ENCODE measurements at regions not wholly inside any gene's neighbourhood (a gene's known extent, or its start where the extent isn't known, plus 50 kb on each side); places are given as distances from the start of the nearest gene placed in this dataset.

DNA sequence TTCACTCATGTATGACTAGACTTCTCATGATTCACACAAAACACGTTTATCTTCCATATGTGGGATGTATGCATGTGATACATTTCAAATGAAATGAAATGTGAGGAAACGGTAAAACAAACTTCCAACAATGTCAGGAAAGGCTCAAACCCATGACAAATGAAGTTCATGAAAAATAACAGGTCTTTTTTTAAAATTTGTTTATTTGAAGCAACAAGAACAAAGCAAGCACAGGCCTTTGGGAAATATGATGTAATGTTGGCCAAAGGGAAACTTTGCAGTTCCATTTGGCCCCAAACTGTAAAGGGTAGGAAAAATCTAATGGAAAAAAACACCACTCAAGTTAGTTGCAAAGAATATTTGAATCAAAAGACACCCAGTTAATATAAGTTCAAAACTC lies 463.8 kb upstream of the ARGLU1 start:
- Histone ChIP-seq H3K4me1 (ENCODE audit: control insufficient read depth in 1 of 2, insufficient read depth in 2 of 2, low read depth in 1 of 2, low read length in 1 of 2) (no peaks in the 10 kb centered on the region), H3K27ac (ENCODE audit: low read depth in 2 of 2, low read length in 1 of 2) (no peak overlapping the region), H3K27me3 (ENCODE audit: insufficient read depth) (no peaks in the 10 kb centered on the region), H3F3A (replicated peaks; ENCODE audit: insufficient read depth) (no peaks in the 10 kb centered on the region), H3K4me2 (no peak overlapping the region), H3K79me2 (ENCODE audit: insufficient read depth) (no peaks in the 10 kb centered on the region), H3K9ac (no peak overlapping the region), H4K20me1 (ENCODE audit: insufficient read depth) (no peaks in the 10 kb centered on the region), H3K9me2 (no peaks in the 10 kb centered on the region), H3K9me3 (no peaks in the 10 kb centered on the region), H2AFZ (ENCODE audit: low read depth) (no peak overlapping the region), H3K36me3 (replicated peaks in 1 of 2; ENCODE audit: control insufficient read depth in 1 of 2, insufficient read depth in 2 of 2, low read length in 1 of 2) (no peaks in the 10 kb centered on the region), H3K4me3 (ENCODE audit: low read depth in 2 of 2, low read length in 1 of 2) (no peak overlapping the region)
- ChIA-PET POLR2A (no interaction called here), CTCF (no interaction called here)
- WGBS (ENCODE audit: low lambda C conversion rate), result 10% methylated on average over 2 of the region's 2 CpGs
- TF ChIP-seq, protein P1, sequence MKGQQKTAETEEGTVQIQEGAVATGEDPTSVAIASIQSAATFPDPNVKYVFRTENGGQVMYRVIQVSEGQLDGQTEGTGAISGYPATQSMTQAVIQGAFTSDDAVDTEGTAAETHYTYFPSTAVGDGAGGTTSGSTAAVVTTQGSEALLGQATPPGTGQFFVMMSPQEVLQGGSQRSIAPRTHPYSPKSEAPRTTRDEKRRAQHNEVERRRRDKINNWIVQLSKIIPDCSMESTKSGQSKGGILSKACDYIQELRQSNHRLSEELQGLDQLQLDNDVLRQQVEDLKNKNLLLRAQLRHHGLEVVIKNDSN (IDR thresholded peaks at IDR 0.05; ENCODE audit: borderline replicate concordance, low read depth), result no peak
- TF ChIP-seq POLR2AphosphoS5 (IDR thresholded peaks at IDR 0.05; ENCODE audit: low read depth, low read length), result no peak
- DNase-seq, result no peak

DNA sequence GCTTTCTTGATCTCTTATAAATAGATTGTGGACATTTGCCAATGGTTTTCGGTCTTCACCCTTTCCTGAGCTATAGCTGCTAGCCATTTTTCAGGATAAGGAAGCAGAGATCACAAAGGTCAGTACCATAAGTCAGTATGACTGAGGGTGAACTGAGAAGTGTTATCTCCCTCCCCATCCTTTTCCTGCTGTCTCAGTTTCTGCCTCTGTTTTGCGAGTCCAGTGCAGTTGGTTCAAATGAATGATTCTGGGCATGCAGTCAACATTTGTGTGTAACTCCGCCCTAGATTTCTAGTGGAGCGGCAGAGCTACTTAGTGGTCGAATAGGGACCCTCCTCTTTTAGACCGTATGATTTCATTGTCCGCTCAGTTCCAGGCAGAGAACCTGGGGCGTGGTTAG lies 460.8 kb upstream of the ARGLU1 start:
- CTCF ChIA-PET, result no interaction called here
- H3K9ac ChIP-seq, result no peak overlapping the region
- H3K9me2 ChIP-seq, result no peaks in the 10 kb centered on the region
- H3K36me3 ChIP-seq (replicated peaks in 1 of 2; ENCODE audit: control insufficient read depth in 1 of 2, insufficient read depth in 2 of 2, low read length in 1 of 2), result no peaks in the 10 kb centered on the region
- H3K4me3 ChIP-seq (ENCODE audit: low read depth in 2 of 2, low read length in 1 of 2), result no peak overlapping the region
- no peaks in the 10 kb centered on the region for H3F3A ChIP-seq (replicated peaks; ENCODE audit: insufficient read depth)
- no peaks in the 10 kb centered on the region for H3K9me3 ChIP-seq
- no peak overlapping the region for H3K27ac ChIP-seq (ENCODE audit: low read depth in 2 of 2, low read length in 1 of 2)
- TF ChIP-seq SIN3A (IDR thresholded peaks at IDR 0.05; ENCODE audit: borderline replicate concordance, low read depth, low read length), result no peak
- no peak for TF ChIP-seq MEF2A (IDR thresholded peaks at IDR 0.05; ENCODE audit: borderline replicate concordance, low read depth)
- no peak for TF ChIP-seq NRF1 (IDR thresholded peaks at IDR 0.05; ENCODE audit: low read depth, low read length)
- TF ChIP-seq, protein P2, sequence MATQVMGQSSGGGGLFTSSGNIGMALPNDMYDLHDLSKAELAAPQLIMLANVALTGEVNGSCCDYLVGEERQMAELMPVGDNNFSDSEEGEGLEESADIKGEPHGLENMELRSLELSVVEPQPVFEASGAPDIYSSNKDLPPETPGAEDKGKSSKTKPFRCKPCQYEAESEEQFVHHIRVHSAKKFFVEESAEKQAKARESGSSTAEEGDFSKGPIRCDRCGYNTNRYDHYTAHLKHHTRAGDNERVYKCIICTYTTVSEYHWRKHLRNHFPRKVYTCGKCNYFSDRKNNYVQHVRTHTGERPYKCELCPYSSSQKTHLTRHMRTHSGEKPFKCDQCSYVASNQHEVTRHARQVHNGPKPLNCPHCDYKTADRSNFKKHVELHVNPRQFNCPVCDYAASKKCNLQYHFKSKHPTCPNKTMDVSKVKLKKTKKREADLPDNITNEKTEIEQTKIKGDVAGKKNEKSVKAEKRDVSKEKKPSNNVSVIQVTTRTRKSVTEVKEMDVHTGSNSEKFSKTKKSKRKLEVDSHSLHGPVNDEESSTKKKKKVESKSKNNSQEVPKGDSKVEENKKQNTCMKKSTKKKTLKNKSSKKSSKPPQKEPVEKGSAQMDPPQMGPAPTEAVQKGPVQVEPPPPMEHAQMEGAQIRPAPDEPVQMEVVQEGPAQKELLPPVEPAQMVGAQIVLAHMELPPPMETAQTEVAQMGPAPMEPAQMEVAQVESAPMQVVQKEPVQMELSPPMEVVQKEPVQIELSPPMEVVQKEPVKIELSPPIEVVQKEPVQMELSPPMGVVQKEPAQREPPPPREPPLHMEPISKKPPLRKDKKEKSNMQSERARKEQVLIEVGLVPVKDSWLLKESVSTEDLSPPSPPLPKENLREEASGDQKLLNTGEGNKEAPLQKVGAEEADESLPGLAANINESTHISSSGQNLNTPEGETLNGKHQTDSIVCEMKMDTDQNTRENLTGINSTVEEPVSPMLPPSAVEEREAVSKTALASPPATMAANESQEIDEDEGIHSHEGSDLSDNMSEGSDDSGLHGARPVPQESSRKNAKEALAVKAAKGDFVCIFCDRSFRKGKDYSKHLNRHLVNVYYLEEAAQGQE (IDR thresholded peaks at IDR 0.05; ENCODE audit: low read depth, low read length), result no peak
- TF ChIP-seq, protein P3, sequence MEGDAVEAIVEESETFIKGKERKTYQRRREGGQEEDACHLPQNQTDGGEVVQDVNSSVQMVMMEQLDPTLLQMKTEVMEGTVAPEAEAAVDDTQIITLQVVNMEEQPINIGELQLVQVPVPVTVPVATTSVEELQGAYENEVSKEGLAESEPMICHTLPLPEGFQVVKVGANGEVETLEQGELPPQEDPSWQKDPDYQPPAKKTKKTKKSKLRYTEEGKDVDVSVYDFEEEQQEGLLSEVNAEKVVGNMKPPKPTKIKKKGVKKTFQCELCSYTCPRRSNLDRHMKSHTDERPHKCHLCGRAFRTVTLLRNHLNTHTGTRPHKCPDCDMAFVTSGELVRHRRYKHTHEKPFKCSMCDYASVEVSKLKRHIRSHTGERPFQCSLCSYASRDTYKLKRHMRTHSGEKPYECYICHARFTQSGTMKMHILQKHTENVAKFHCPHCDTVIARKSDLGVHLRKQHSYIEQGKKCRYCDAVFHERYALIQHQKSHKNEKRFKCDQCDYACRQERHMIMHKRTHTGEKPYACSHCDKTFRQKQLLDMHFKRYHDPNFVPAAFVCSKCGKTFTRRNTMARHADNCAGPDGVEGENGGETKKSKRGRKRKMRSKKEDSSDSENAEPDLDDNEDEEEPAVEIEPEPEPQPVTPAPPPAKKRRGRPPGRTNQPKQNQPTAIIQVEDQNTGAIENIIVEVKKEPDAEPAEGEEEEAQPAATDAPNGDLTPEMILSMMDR (IDR thresholded peaks at IDR 0.05), result no peak
- TF ChIP-seq, protein P4, sequence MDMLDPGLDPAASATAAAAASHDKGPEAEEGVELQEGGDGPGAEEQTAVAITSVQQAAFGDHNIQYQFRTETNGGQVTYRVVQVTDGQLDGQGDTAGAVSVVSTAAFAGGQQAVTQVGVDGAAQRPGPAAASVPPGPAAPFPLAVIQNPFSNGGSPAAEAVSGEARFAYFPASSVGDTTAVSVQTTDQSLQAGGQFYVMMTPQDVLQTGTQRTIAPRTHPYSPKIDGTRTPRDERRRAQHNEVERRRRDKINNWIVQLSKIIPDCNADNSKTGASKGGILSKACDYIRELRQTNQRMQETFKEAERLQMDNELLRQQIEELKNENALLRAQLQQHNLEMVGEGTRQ (IDR thresholded peaks at IDR 0.05; ENCODE audit: borderline replicate concordance, low read depth, low read length), result no peak
- no peak for TF ChIP-seq SMC3 (IDR thresholded peaks at IDR 0.05; ENCODE audit: low read depth, low read length)
- no peak for TF ChIP-seq CHD2 (IDR thresholded peaks at IDR 0.05; ENCODE audit: low read length, partially characterized antibody)
- no peak for TF ChIP-seq MXI1 (IDR thresholded peaks at IDR 0.05; ENCODE audit: low read depth, low read length)
- no peak for TF ChIP-seq RXRA (IDR thresholded peaks at IDR 0.05; ENCODE audit: borderline replicate concordance, low read depth)
- TF ChIP-seq RCOR1 (IDR thresholded peaks at IDR 0.05; ENCODE audit: low read length), result no peak
- H3K4me1 ChIP-seq (ENCODE audit: control insufficient read depth in 1 of 2, insufficient read depth in 2 of 2, low read depth in 1 of 2, low read length in 1 of 2), result no peaks in the 10 kb centered on the region
- H3K4me2 ChIP-seq, result no peak overlapping the region
- WGBS (ENCODE audit: low lambda C conversion rate), result 38% methylated on average over 8 of the region's 8 CpGs
- H3K79me2 ChIP-seq (ENCODE audit: insufficient read depth), result no peaks in the 10 kb centered on the region
- H4K20me1 ChIP-seq (ENCODE audit: insufficient read depth), result no peaks in the 10 kb centered on the region
- POLR2A ChIA-PET, result no interaction called here
- H2AFZ ChIP-seq (ENCODE audit: low read depth), result no peak overlapping the region
- no peak for DNase-seq
- no peaks in the 10 kb centered on the region for H3K27me3 ChIP-seq (ENCODE audit: insufficient read depth)
